SK-N-MC (cell line): ENCODE measurements at regions not wholly inside any gene's neighbourhood (a gene's known extent, or its start where the extent isn't known, plus 50 kb on each side); places are given as distances from the start of the nearest gene placed in this dataset.

Source experiments
- EZH2 ChIP-seq: fragments of 200-600 bp; sonication (generic); IDR thresholded peaks from one replicate; pipeline ENCODE4 v1.6.1; 2017; ENCODE audit warnings: antibody characterized with exemption
- FOXP2 ChIP-seq: optimal IDR thresholded peaks from 2 replicates; pipeline ENCODE3; 2011; ENCODE audit warnings: mild to moderate bottlenecking, moderate library complexity; ENCODE audit not compliant: insufficient read depth; ENCODE audit errors: extremely low read length, control extremely low read depth
- POLR2AphosphoS5 ChIP-seq: IDR thresholded peaks from 2 replicates; pipeline ENCODE4 v1.6.1; 2012; ENCODE audit warnings: mild to moderate bottlenecking, low read depth, low read length, borderline replicate concordance

- TF ChIP-seq EZH2, result no peak
- TF ChIP-seq POLR2AphosphoS5, result no peak
- TF ChIP-seq FOXP2, result no peak
Observed at GRCh38 chr20:6884114-6884513, 116.6 kb downstream of the BMP2 start.
